ENCODE measurements at regions not wholly inside any gene's neighbourhood (a gene's known extent, or its start where the extent isn't known, plus 50 kb on each side); places are given as distances from the start of the nearest gene placed in this dataset.

GRCh38 chr3:177553012-177553411 lies 355.7 kb upstream of the TBL1XR1 start:
- TF ChIP-seq CTCF (IDR thresholded peaks at IDR 0.05) (no peak), POLR2A (IDR thresholded peaks at IDR 0.05) (no peak)

All from testis (tissue), 2 donors.